ENCODE measurements at regions not wholly inside any gene's neighbourhood (a gene's known extent, or its start where the extent isn't known, plus 50 kb on each side); places are given as distances from the start of the nearest gene placed in this dataset.
"Not testable (repeated sequence)": the region's sequence is repeated elsewhere in the genome, so short reads cannot be mapped to it uniquely, and the experiment has no call there.

- no peak for DNase-seq (ENCODE audit: low read depth)
Measured at GRCh38 chr22:27312966-27313855, 488.3 kb downstream of the MN1 start.

- DNase-seq (ENCODE audit: low read depth): no peak
Measured at GRCh38 chr22:27314276-27314807, 487.2 kb downstream of the MN1 start.

GRCh38 chr22:27315833-27316232, 485.7 kb downstream of the MN1 start:
- DNase-seq (ENCODE audit: low read depth): no peak

GRCh38 chr22:27317096-27317495, 484.5 kb downstream of the MN1 start:
- DNase-seq (ENCODE audit: low read depth): no peak

GRCh38 chr22:27317971-27318428, 483.6 kb downstream of the MN1 start:
- no peak for DNase-seq (ENCODE audit: low read depth)

- DNase-seq (ENCODE audit: low read depth): no peak
Measured at GRCh38 chr22:27318516-27318915, 483.0 kb downstream of the MN1 start.

- no peak for DNase-seq (ENCODE audit: low read depth)
Measured at GRCh38 chr22:27323661-27324060, 477.9 kb downstream of the MN1 start.

GRCh38 chr22:27324908-27325307, 476.6 kb downstream of the MN1 start:
- DNase-seq (ENCODE audit: low read depth): not testable (repeated sequence)

GRCh38 chr22:27327497-27327896, 474.1 kb downstream of the MN1 start:
- no peak for DNase-seq (ENCODE audit: low read depth)

GRCh38 chr22:27327981-27328721, 473.4 kb downstream of the MN1 start:
- no peak for DNase-seq (ENCODE audit: low read depth)

- DNase-seq (ENCODE audit: low read depth): no peak
Measured at GRCh38 chr22:27329131-27329850, 472.3 kb downstream of the MN1 start.

GRCh38 chr22:27329966-27330645, 471.4 kb downstream of the MN1 start:
- DNase-seq (ENCODE audit: low read depth): no peak

GRCh38 chr22:27331526-27332281, 469.9 kb downstream of the MN1 start:
- DNase-seq (ENCODE audit: low read depth): no peak

GRCh38 chr22:27335102-27335660, 466.4 kb downstream of the MN1 start:
- DNase-seq (ENCODE audit: low read depth): no peak

- DNase-seq (ENCODE audit: low read depth): no peak
Measured at GRCh38 chr22:27336151-27337090, 465.1 kb downstream of the MN1 start.

GRCh38 chr22:27337676-27338075, 463.9 kb downstream of the MN1 start:
- DNase-seq (ENCODE audit: low read depth): no peak

- no peak for DNase-seq (ENCODE audit: low read depth)
Measured at GRCh38 chr22:27340047-27340446, 461.5 kb downstream of the MN1 start.

- DNase-seq (ENCODE audit: low read depth): no peak
Measured at GRCh38 chr22:27344546-27344945, 457.0 kb downstream of the MN1 start.

- DNase-seq (ENCODE audit: low read depth): no peak
Measured at GRCh38 chr22:27345691-27346090, 455.9 kb downstream of the MN1 start.

All from T follicular helper cell (primary cell).